SK-N-SH treated with all-trans-retinoic acid at 6 μM for 48 hours (cell line): ENCODE measurements at regions not wholly inside any gene's neighbourhood (a gene's known extent, or its start where the extent isn't known, plus 50 kb on each side); places are given as distances from the start of the nearest gene placed in this dataset.

ENCODE experiments used
- ARNTL ChIP-seq: fragments of 450-650 bp; formaldehyde crosslinking; IDR thresholded peaks from 2 replicates; pipeline ENCODE4 v1.5.0; 2020; ENCODE audit warnings: low read depth, mild to moderate bottlenecking, moderate library complexity, borderline replicate concordance
- CREB5 ChIP-seq: fragments of 250-450 bp; sonication (Bioruptor Pico); IDR thresholded peaks from 2 replicates; pipeline ENCODE4 v1.5.1; 2020; ENCODE audit warnings: low read depth, mild to moderate bottlenecking, moderate library complexity
- RARB ChIP-seq: fragments of 250-450 bp; sonication (Bioruptor Pico); IDR thresholded peaks from 2 replicates; pipeline ENCODE4 v1.8.0; 2021; ENCODE audit warnings: mild to moderate bottlenecking, moderate library complexity
- ZC3H10 ChIP-seq: fragments of 250-450 bp; sonication (Bioruptor Pico); IDR thresholded peaks from 2 replicates; pipeline ENCODE4 v1.5.1; 2021; ENCODE audit warnings: mild to moderate bottlenecking, moderate library complexity
- ZFP3 ChIP-seq: fragments of 250-450 bp; sonication (Bioruptor Pico); IDR thresholded peaks from 2 replicates; pipeline ENCODE4 v1.5.0; 2020; ENCODE audit warnings: mild to moderate bottlenecking, moderate library complexity
- ZNF565 ChIP-seq: fragments of 450-650 bp; formaldehyde crosslinking; conservative IDR thresholded peaks from 2 replicates; pipeline ENCODE4 v1.5.0; 2020; ENCODE audit warnings: low read depth, mild to moderate bottlenecking, moderate library complexity
- TF ChIP-seq, protein P1 (sequence below): fragments of 250-450 bp; sonication (Bioruptor Pico); IDR thresholded peaks from 2 replicates; pipeline ENCODE4 v1.8.0; 2020; ENCODE audit warnings: mild to moderate bottlenecking, moderate library complexity, borderline replicate concordance
- TF ChIP-seq, protein P2 (sequence below): fragments of 250-450 bp; sonication (Bioruptor Pico); IDR thresholded peaks from 2 replicates; pipeline ENCODE4 v1.5.0; 2020; ENCODE audit warnings: mild to moderate bottlenecking, moderate library complexity

- TF ChIP-seq, protein P1, sequence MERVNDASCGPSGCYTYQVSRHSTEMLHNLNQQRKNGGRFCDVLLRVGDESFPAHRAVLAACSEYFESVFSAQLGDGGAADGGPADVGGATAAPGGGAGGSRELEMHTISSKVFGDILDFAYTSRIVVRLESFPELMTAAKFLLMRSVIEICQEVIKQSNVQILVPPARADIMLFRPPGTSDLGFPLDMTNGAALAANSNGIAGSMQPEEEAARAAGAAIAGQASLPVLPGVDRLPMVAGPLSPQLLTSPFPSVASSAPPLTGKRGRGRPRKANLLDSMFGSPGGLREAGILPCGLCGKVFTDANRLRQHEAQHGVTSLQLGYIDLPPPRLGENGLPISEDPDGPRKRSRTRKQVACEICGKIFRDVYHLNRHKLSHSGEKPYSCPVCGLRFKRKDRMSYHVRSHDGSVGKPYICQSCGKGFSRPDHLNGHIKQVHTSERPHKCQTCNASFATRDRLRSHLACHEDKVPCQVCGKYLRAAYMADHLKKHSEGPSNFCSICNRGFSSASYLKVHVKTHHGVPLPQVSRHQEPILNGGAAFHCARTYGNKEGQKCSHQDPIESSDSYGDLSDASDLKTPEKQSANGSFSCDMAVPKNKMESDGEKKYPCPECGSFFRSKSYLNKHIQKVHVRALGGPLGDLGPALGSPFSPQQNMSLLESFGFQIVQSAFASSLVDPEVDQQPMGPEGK: no peak
- TF ChIP-seq RARB (CRISPR knock-in tag) (no peak), CREB5 (no peak), ZC3H10 (CRISPR knock-in tag) (no peak), ZFP3 (CRISPR knock-in tag) (no peak), ZNF565 (CRISPR knock-in tag) (no peak), ARNTL (CRISPR knock-in tag) (no peak)
- TF ChIP-seq, protein P2, sequence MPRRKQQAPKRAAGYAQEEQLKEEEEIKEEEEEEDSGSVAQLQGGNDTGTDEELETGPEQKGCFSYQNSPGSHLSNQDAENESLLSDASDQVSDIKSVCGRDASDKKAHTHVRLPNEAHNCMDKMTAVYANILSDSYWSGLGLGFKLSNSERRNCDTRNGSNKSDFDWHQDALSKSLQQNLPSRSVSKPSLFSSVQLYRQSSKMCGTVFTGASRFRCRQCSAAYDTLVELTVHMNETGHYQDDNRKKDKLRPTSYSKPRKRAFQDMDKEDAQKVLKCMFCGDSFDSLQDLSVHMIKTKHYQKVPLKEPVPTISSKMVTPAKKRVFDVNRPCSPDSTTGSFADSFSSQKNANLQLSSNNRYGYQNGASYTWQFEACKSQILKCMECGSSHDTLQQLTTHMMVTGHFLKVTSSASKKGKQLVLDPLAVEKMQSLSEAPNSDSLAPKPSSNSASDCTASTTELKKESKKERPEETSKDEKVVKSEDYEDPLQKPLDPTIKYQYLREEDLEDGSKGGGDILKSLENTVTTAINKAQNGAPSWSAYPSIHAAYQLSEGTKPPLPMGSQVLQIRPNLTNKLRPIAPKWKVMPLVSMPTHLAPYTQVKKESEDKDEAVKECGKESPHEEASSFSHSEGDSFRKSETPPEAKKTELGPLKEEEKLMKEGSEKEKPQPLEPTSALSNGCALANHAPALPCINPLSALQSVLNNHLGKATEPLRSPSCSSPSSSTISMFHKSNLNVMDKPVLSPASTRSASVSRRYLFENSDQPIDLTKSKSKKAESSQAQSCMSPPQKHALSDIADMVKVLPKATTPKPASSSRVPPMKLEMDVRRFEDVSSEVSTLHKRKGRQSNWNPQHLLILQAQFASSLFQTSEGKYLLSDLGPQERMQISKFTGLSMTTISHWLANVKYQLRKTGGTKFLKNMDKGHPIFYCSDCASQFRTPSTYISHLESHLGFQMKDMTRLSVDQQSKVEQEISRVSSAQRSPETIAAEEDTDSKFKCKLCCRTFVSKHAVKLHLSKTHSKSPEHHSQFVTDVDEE (CRISPR knock-in tag): no peak
Measured at GRCh38 chr7:22875470-22875869, 52.8 kb upstream of the TOMM7 start.
